HG03139 (cell line): ENCODE measurements at regions not wholly inside any gene's neighbourhood (a gene's known extent, or its start where the extent isn't known, plus 50 kb on each side); places are given as distances from the start of the nearest gene placed in this dataset.
A peak's percentile ranks its signal among the peaks of the same experiment; 100 is the strongest.

ENCODE experiments used
- ATAC-seq: cut with Tn5 transposase; IDR thresholded peaks from one replicate; pipeline ENCODE4 v1.9.1; 2021; ENCODE audit not compliant: unreplicated experiment

- no peak for ATAC-seq
Observed at GRCh38 chr2:41375901-41376300, 671.9 kb upstream of the PKDCC start.

- ATAC-seq, result no peak
Observed at GRCh38 chr2:41377837-41378236, 670.0 kb upstream of the PKDCC start.

GRCh38 chr2:41378420-41378819 is 669.4 kb upstream of the PKDCC start:
- ATAC-seq, result no peak

GRCh38 chr2:41379496-41380221 is 668.2 kb upstream of the PKDCC start:
- ATAC-seq, result no peak

- no peak for ATAC-seq
Observed at GRCh38 chr2:41381701-41382100, 666.1 kb upstream of the PKDCC start.

- no peak for ATAC-seq
Observed at GRCh38 chr2:41387519-41387918, 660.3 kb upstream of the PKDCC start.

- no peak for ATAC-seq
Observed at GRCh38 chr2:41393621-41394020, 654.2 kb upstream of the PKDCC start.

- no peak for ATAC-seq
Observed at GRCh38 chr2:41394541-41394940, 653.3 kb upstream of the PKDCC start.

- ATAC-seq, result no peak
Observed at GRCh38 chr2:41395692-41396091, 652.1 kb upstream of the PKDCC start.

GRCh38 chr2:41399437-41400087 is 648.3 kb upstream of the PKDCC start:
- no peak for ATAC-seq

- no peak for ATAC-seq
Observed at GRCh38 chr2:41400088-41400665, 647.6 kb upstream of the PKDCC start.

- no peak for ATAC-seq
Observed at GRCh38 chr2:41405441-41405840, 642.4 kb upstream of the PKDCC start.

- no peak for ATAC-seq
Observed at GRCh38 chr2:41409328-41409727, 638.5 kb upstream of the PKDCC start.

GRCh38 chr2:41410011-41410410 is 637.8 kb upstream of the PKDCC start:
- ATAC-seq, result no peak

- no peak for ATAC-seq
Observed at GRCh38 chr2:41413813-41414485, 633.9 kb upstream of the PKDCC start.

- peak; percentile 54 for ATAC-seq
Observed at GRCh38 chr2:41414486-41415230, 633.2 kb upstream of the PKDCC start.

GRCh38 chr2:41417511-41417910 is 630.3 kb upstream of the PKDCC start:
- ATAC-seq, result no peak

- ATAC-seq, result no peak
Observed at GRCh38 chr2:41420219-41420618, 627.6 kb upstream of the PKDCC start.

GRCh38 chr2:41420872-41421271 is 626.9 kb upstream of the PKDCC start:
- no peak for ATAC-seq

- ATAC-seq, result no peak
Observed at GRCh38 chr2:41431756-41432155, 616.1 kb upstream of the PKDCC start.

- ATAC-seq, result no peak
Observed at GRCh38 chr2:41432459-41432858, 615.4 kb upstream of the PKDCC start.
